SK-N-SH (cell line): ENCODE measurements at regions not wholly inside any gene's neighbourhood (a gene's known extent, or its start where the extent isn't known, plus 50 kb on each side); places are given as distances from the start of the nearest gene placed in this dataset.

Experiments used
- CTCF ChIA-PET: fragments of 300-600, 350-600 bp; formaldehyde crosslinking; extraction: SDS; loops from one replicate; lab custom pipeline; 2021; lab: Yijun Ruan, JAX
- POLR2A ChIA-PET: fragments of 350-600 bp; sonication (Branson Sonifier 250); formaldehyde crosslinking; extraction: SDS; loops from one replicate; lab custom pipeline; 2020; ENCODE audit warnings: antibody characterized with exemption, inconsistent platforms; lab: Yijun Ruan, JAX
- DNase-seq: peaks from one replicate; pipeline ENCODE4 v3.0.0; 2012
- H2AFZ ChIP-seq: fragments of 200-600 bp; sonication (generic); 2 replicates; pipeline ENCODE4 v1.8.1; 2016; ENCODE audit warnings: antibody characterized with exemption, mild to moderate bottlenecking, low read depth
- H3F3A ChIP-seq: fragments of 200-600 bp; sonication (generic); replicated peaks from 2 replicates; pipeline ENCODE3; 2016; ENCODE audit warnings: antibody characterized with exemption, mild to moderate bottlenecking; ENCODE audit not compliant: insufficient read depth
- H3K27ac ChIP-seq, 2 experiments: fragments of 200-500 bp in 1 of 2; fragments of 200-600 bp in 1 of 2; sonication (Bioruptor generic) in 1 of 2; sonication (generic), shearing (Covaris generic) in 1 of 2; 2 replicates each; pipeline versions ENCODE4 v1.5.1 to v1.6.1; 2014 to 2016; ENCODE audit warnings: low read depth in 2 of 2, inconsistent platforms in 1 of 2, low read length in 1 of 2, mild to moderate bottlenecking in 1 of 2, mixed read lengths in 1 of 2
- H3K27me3 ChIP-seq: fragments of 200-600 bp; sonication (generic), shearing (Covaris generic); 2 replicates; pipeline ENCODE4 v1.6.1; 2016; ENCODE audit warnings: mixed run types; ENCODE audit not compliant: insufficient read depth
- H3K36me3 ChIP-seq, 2 experiments: fragments of 200-500 bp in 1 of 2; fragments of 200-600 bp in 1 of 2; sonication (Bioruptor generic) in 1 of 2; sonication (generic) in 1 of 2; replicated peaks in 1 of 2; 2 replicates each; pipeline versions ENCODE3 to v1.5.1; 2014 to 2016; ENCODE audit warnings: low read length in 1 of 2, mild to moderate bottlenecking in 1 of 2; ENCODE audit not compliant: insufficient read depth in 2 of 2, control insufficient read depth in 1 of 2
- H3K4me1 ChIP-seq, 2 experiments: fragments of 200-500 bp in 1 of 2; fragments of 200-600 bp in 1 of 2; sonication (Bioruptor generic) in 1 of 2; sonication (generic), shearing (Covaris generic) in 1 of 2; 2 replicates each; pipeline versions ENCODE4 v1.5.1 to v1.6.1; 2014 to 2016; ENCODE audit warnings: low read depth in 1 of 2, low read length in 1 of 2, mixed run types in 1 of 2; ENCODE audit not compliant: insufficient read depth in 2 of 2, control insufficient read depth in 1 of 2
- H3K4me2 ChIP-seq: fragments of 200-600 bp; sonication (generic), shearing (Covaris generic); 2 replicates; pipeline ENCODE4 v1.6.1; 2017; ENCODE audit warnings: mixed run types
- H3K4me3 ChIP-seq, 2 experiments: fragments of 200-500 bp in 1 of 2; fragments of 200-600 bp in 1 of 2; sonication (Bioruptor generic) in 1 of 2; sonication (generic), shearing (Covaris generic) in 1 of 2; 2 replicates each; pipeline versions ENCODE4 v1.5.1 to v1.8.1; 2014 to 2016; ENCODE audit warnings: low read depth in 2 of 2, inconsistent platforms in 1 of 2, low read length in 1 of 2, mild to moderate bottlenecking in 1 of 2, mixed read lengths in 1 of 2, moderate library complexity in 1 of 2
- H3K79me2 ChIP-seq: fragments of 200-600 bp; sonication (generic); 2 replicates; pipeline ENCODE4 v1.8.1; 2017; ENCODE audit warnings: mild to moderate bottlenecking; ENCODE audit not compliant: insufficient read depth
- H3K9ac ChIP-seq: fragments of 200-600 bp; sonication (generic); 2 replicates; pipeline ENCODE4 v1.6.1; 2017; ENCODE audit warnings: mixed run types
- H3K9me2 ChIP-seq: fragments of 200-600 bp; sonication (generic); 2 replicates; pipeline ENCODE4 v1.6.1; 2017; ENCODE audit warnings: mixed run types
- H3K9me3 ChIP-seq: fragments of 200-600 bp; sonication (generic); 2 replicates; pipeline ENCODE4 v1.6.1; 2017; ENCODE audit warnings: mixed run types, mild to moderate bottlenecking, moderate library complexity
- H4K20me1 ChIP-seq: fragments of 200-600 bp; sonication (generic); 2 replicates; pipeline ENCODE4 v1.6.1; 2017; ENCODE audit warnings: mild to moderate bottlenecking, mixed run types; ENCODE audit not compliant: insufficient read depth
- CHD2 ChIP-seq: fragments of 150-350 bp; IDR thresholded peaks from 2 replicates; pipeline ENCODE4 v1.6.1; 2018; ENCODE audit warnings: low read length; ENCODE audit not compliant: partially characterized antibody
- ELF1 ChIP-seq: IDR thresholded peaks from 2 replicates; pipeline ENCODE4 v1.4.0; 2012
- FOSL2 ChIP-seq: IDR thresholded peaks from 2 replicates; pipeline ENCODE4 v1.4.0; 2012; ENCODE audit warnings: low read depth, mild to moderate bottlenecking, moderate library complexity, borderline replicate concordance
- FOXJ3 ChIP-seq: sonication (generic); formaldehyde crosslinking; IDR thresholded peaks from 2 replicates; pipeline ENCODE4 v1.5.1; 2020; ENCODE audit warnings: mild to moderate bottlenecking, missing genetic modification reagents
- FOXM1 ChIP-seq: IDR thresholded peaks from 2 replicates; pipeline ENCODE4 v1.4.0; 2012; ENCODE audit warnings: low read depth, mild to moderate bottlenecking
- GABPA ChIP-seq: IDR thresholded peaks from 2 replicates; pipeline ENCODE4 v1.4.0; 2012; ENCODE audit warnings: low read depth, mild to moderate bottlenecking
- GATA2 ChIP-seq: sonication (generic); formaldehyde crosslinking; IDR thresholded peaks from 2 replicates; pipeline ENCODE4 v1.5.0; 2020; ENCODE audit warnings: mild to moderate bottlenecking, missing genetic modification reagents
- JUND ChIP-seq: IDR thresholded peaks from 2 replicates; pipeline ENCODE4 v1.4.0; 2012
- MEF2A ChIP-seq: IDR thresholded peaks from 2 replicates; pipeline ENCODE4 v1.4.0; 2012; ENCODE audit warnings: low read depth, borderline replicate concordance
- MXI1 ChIP-seq: IDR thresholded peaks from 2 replicates; pipeline ENCODE4 v1.6.1; 2012; ENCODE audit warnings: mild to moderate bottlenecking, low read depth, low read length, improper control_type of control experiment
- NFIC ChIP-seq: IDR thresholded peaks from 2 replicates; pipeline ENCODE4 v1.4.0; 2012; ENCODE audit warnings: borderline replicate concordance
- NRF1 ChIP-seq: IDR thresholded peaks from 2 replicates; pipeline ENCODE4 v1.6.1; 2012; ENCODE audit warnings: low read depth, mild to moderate bottlenecking, low read length
- POLR2AphosphoS5 ChIP-seq: IDR thresholded peaks from 2 replicates; pipeline ENCODE4 v1.6.1; 2012; ENCODE audit warnings: low read depth, low read length
- RAD21 ChIP-seq: IDR thresholded peaks from 2 replicates; pipeline ENCODE4 v1.6.1; 2012; ENCODE audit warnings: mild to moderate bottlenecking, low read length
- SIN3A ChIP-seq: IDR thresholded peaks from 2 replicates; pipeline ENCODE4 v1.6.1; 2012; ENCODE audit warnings: low read depth, mild to moderate bottlenecking, low read length, moderate library complexity, borderline replicate concordance
- TAF1 ChIP-seq: IDR thresholded peaks from 2 replicates; pipeline ENCODE4 v1.6.1; 2012; ENCODE audit warnings: low read depth, mild to moderate bottlenecking, low read length, moderate library complexity, borderline replicate concordance
- TCF12 ChIP-seq: IDR thresholded peaks from 2 replicates; pipeline ENCODE4 v1.4.0; 2012
- TEAD4 ChIP-seq: IDR thresholded peaks from 2 replicates; pipeline ENCODE4 v1.4.0; 2012; ENCODE audit warnings: mild to moderate bottlenecking, borderline replicate concordance; ENCODE audit not compliant: insufficient read depth
- YY1 ChIP-seq: IDR thresholded peaks from 2 replicates; pipeline ENCODE4 v1.4.0; 2012; ENCODE audit warnings: low read depth, mild to moderate bottlenecking
- WGBS: methylation state at CpG from one replicate; pipeline ENCODE4 v1.1.6; 2017; ENCODE audit warnings: low lambda C conversion rate; 5-methylcytosine and 5-hydroxymethylcytosine counted together
- TF ChIP-seq, protein P1 (sequence below): fragments of 200-600 bp; sonication (generic); IDR thresholded peaks from 2 replicates; pipeline ENCODE4 v1.6.1; 2017; ENCODE audit warnings: antibody characterized with exemption, mild to moderate bottlenecking, moderate library complexity
- TF ChIP-seq, protein P2 (sequence below): IDR thresholded peaks from 2 replicates; pipeline ENCODE4 v1.6.1; 2012; ENCODE audit warnings: mild to moderate bottlenecking, low read depth, low read length, moderate library complexity
- TF ChIP-seq, protein P3 (sequence below): IDR thresholded peaks from 2 replicates; pipeline ENCODE4 v1.4.0; 2012; ENCODE audit warnings: low read depth, borderline replicate concordance
- TF ChIP-seq, protein P4 (sequence below): IDR thresholded peaks from 2 replicates; pipeline ENCODE4 v1.4.0; 2012; ENCODE audit warnings: low read depth, borderline replicate concordance
- TF ChIP-seq, protein P5 (sequence below): fragments of 150-350 bp; IDR thresholded peaks from 2 replicates; pipeline ENCODE4 v1.6.1; 2016; ENCODE audit warnings: mild to moderate bottlenecking, low read depth, low read length

DNA sequence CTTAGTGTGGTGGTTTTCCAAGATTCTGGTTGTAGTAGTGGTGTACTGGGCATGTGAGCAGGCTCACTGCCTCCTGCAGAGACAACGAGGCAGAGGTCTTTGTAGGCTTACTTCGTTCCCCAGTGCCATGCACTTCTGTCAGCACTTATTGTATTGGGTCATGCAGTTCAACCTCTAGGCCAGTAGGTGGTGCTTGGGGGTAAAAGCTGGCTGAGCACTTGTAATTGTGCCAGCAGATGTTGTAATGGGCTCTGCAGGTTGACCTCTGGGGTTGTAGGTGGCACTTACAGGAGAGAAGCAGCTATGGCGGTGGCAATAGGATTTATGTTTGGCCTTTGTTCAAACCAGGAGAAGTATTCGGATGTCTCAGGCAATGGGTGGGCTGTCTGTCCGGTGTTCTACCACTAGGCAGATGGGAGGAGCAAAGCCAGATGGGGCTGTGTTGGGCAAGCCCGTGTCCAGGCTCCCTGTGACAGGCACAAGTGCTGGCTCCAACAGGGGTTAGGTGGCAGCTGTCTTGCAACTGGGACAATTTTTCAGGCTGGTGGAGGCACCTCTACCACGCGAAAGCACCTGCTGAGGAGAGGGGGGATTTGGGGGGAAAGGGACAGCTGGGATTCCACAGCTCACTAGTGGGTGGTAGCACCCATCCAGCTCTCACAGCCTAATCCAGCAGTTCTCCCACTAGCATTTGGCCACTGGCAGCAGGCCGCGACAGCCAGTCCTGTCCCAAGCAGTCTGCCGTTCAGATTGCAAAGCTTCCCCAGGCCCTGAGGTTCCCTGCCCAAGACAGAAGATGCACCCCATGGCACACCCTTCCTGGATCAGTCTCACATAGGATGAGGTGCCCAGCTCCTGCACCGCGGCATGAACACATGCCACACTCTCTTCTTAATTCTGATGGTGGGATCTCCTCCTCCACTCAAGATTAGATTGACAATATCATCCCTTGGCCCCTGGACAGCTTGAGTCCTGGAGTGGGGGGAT is 274.5 kb downstream of the CTH start:
- Histone ChIP-seq H3K9me3 (no peaks in the 10 kb centered on the region), H4K20me1 (no peaks in the 10 kb centered on the region), H3K4me1 (no peaks in the 10 kb centered on the region), H3F3A (no peaks in the 10 kb centered on the region), H3K36me3 (no peaks in the 10 kb centered on the region), H3K79me2 (no peaks in the 10 kb centered on the region), H3K9me2 (no peaks in the 10 kb centered on the region), H3K4me2 (no peak overlapping the region), H3K4me3 (no peak overlapping the region), H2AFZ (no peak overlapping the region), H3K9ac (no peak overlapping the region), H3K27me3 (no peaks in the 10 kb centered on the region), H3K27ac (no peak overlapping the region)
- POLR2A ChIA-PET: interaction anchor here (0.7 kb wide), 1 partner anchor 178 kb away, joined by 3 read pairs; no protein-coding TSS in a partner anchor
- 85% methylated on average over 8 of the region's 13 CpGs for WGBS
- peak; percentile 57 for DNase-seq
- CTCF ChIA-PET: interaction anchor here (0.6 to 4.5 kb wide), 29 partner anchors 9 to 378 kb away, joined by 3 to 47 read pairs (median 3); partner anchors contain the start of gene PTGER3
- TF ChIP-seq CHD2 (no peak), MEF2A (no peak), NFIC (peak; percentile 67), ELF1 (no peak), TEAD4 (no peak), FOXM1 (no peak), MXI1 (0 out of 2 replicates have a peak, but pooled peaks have one; percentile 18), GATA2 (no peak), TAF1 (no peak), RAD21 (peak; percentile 85), FOXJ3 (CRISPR knock-in tag) (no peak), FOSL2 (no peak), SIN3A (no peak), JUND (no peak), GABPA (no peak), TCF12 (no peak), YY1 (no peak), POLR2AphosphoS5 (no peak), NRF1 (no peak)
- TF ChIP-seq, protein P1, sequence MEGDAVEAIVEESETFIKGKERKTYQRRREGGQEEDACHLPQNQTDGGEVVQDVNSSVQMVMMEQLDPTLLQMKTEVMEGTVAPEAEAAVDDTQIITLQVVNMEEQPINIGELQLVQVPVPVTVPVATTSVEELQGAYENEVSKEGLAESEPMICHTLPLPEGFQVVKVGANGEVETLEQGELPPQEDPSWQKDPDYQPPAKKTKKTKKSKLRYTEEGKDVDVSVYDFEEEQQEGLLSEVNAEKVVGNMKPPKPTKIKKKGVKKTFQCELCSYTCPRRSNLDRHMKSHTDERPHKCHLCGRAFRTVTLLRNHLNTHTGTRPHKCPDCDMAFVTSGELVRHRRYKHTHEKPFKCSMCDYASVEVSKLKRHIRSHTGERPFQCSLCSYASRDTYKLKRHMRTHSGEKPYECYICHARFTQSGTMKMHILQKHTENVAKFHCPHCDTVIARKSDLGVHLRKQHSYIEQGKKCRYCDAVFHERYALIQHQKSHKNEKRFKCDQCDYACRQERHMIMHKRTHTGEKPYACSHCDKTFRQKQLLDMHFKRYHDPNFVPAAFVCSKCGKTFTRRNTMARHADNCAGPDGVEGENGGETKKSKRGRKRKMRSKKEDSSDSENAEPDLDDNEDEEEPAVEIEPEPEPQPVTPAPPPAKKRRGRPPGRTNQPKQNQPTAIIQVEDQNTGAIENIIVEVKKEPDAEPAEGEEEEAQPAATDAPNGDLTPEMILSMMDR: peak; percentile 86
- TF ChIP-seq, protein P2, sequence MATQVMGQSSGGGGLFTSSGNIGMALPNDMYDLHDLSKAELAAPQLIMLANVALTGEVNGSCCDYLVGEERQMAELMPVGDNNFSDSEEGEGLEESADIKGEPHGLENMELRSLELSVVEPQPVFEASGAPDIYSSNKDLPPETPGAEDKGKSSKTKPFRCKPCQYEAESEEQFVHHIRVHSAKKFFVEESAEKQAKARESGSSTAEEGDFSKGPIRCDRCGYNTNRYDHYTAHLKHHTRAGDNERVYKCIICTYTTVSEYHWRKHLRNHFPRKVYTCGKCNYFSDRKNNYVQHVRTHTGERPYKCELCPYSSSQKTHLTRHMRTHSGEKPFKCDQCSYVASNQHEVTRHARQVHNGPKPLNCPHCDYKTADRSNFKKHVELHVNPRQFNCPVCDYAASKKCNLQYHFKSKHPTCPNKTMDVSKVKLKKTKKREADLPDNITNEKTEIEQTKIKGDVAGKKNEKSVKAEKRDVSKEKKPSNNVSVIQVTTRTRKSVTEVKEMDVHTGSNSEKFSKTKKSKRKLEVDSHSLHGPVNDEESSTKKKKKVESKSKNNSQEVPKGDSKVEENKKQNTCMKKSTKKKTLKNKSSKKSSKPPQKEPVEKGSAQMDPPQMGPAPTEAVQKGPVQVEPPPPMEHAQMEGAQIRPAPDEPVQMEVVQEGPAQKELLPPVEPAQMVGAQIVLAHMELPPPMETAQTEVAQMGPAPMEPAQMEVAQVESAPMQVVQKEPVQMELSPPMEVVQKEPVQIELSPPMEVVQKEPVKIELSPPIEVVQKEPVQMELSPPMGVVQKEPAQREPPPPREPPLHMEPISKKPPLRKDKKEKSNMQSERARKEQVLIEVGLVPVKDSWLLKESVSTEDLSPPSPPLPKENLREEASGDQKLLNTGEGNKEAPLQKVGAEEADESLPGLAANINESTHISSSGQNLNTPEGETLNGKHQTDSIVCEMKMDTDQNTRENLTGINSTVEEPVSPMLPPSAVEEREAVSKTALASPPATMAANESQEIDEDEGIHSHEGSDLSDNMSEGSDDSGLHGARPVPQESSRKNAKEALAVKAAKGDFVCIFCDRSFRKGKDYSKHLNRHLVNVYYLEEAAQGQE: no peak
- TF ChIP-seq, protein P3, sequence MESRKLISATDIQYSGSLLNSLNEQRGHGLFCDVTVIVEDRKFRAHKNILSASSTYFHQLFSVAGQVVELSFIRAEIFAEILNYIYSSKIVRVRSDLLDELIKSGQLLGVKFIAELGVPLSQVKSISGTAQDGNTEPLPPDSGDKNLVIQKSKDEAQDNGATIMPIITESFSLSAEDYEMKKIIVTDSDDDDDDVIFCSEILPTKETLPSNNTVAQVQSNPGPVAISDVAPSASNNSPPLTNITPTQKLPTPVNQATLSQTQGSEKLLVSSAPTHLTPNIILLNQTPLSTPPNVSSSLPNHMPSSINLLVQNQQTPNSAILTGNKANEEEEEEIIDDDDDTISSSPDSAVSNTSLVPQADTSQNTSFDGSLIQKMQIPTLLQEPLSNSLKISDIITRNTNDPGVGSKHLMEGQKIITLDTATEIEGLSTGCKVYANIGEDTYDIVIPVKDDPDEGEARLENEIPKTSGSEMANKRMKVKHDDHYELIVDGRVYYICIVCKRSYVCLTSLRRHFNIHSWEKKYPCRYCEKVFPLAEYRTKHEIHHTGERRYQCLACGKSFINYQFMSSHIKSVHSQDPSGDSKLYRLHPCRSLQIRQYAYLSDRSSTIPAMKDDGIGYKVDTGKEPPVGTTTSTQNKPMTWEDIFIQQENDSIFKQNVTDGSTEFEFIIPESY: no peak
- TF ChIP-seq, protein P4, sequence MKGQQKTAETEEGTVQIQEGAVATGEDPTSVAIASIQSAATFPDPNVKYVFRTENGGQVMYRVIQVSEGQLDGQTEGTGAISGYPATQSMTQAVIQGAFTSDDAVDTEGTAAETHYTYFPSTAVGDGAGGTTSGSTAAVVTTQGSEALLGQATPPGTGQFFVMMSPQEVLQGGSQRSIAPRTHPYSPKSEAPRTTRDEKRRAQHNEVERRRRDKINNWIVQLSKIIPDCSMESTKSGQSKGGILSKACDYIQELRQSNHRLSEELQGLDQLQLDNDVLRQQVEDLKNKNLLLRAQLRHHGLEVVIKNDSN: no peak
- TF ChIP-seq, protein P5, sequence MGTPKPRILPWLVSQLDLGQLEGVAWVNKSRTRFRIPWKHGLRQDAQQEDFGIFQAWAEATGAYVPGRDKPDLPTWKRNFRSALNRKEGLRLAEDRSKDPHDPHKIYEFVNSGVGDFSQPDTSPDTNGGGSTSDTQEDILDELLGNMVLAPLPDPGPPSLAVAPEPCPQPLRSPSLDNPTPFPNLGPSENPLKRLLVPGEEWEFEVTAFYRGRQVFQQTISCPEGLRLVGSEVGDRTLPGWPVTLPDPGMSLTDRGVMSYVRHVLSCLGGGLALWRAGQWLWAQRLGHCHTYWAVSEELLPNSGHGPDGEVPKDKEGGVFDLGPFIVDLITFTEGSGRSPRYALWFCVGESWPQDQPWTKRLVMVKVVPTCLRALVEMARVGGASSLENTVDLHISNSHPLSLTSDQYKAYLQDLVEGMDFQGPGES: no peak
